ENCODE measurements at regions not wholly inside any gene's neighbourhood (a gene's known extent, or its start where the extent isn't known, plus 50 kb on each side); places are given as distances from the start of the nearest gene placed in this dataset.

DNA sequence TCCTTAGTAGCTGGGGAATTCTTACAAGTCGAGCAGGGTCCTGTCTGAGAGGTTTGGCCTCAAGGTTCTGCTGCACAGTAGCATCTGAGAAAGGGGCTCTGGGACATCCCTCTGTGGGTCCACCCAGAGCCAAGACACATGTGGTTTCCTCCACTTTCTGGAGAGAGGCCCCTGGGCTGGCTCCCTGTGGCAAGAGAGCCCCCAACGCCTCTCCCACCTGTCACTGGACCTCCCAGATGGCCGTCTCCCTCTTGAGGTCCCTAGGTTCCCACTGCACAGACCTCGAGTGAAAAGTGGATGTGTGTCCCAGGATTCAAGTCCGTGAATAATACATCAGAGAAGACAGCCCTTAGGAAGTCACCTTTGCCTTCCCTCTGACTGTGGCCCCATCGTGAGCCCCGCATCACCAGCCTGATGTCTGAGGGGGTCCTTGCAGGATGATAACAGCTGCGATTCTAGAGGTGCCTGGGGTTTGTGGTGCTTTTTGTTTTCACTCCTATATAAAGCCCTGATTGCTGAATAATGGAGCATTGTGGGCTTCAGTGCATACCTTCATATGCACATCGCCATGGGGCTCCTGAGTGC is 319.0 kb downstream of the GLRX3 start:
- TF ChIP-seq, protein P1, sequence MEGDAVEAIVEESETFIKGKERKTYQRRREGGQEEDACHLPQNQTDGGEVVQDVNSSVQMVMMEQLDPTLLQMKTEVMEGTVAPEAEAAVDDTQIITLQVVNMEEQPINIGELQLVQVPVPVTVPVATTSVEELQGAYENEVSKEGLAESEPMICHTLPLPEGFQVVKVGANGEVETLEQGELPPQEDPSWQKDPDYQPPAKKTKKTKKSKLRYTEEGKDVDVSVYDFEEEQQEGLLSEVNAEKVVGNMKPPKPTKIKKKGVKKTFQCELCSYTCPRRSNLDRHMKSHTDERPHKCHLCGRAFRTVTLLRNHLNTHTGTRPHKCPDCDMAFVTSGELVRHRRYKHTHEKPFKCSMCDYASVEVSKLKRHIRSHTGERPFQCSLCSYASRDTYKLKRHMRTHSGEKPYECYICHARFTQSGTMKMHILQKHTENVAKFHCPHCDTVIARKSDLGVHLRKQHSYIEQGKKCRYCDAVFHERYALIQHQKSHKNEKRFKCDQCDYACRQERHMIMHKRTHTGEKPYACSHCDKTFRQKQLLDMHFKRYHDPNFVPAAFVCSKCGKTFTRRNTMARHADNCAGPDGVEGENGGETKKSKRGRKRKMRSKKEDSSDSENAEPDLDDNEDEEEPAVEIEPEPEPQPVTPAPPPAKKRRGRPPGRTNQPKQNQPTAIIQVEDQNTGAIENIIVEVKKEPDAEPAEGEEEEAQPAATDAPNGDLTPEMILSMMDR (conservative IDR thresholded peaks at IDR 0.05; ENCODE audit: low read depth, low read length) = no peak
- TF ChIP-seq POLR2A (IDR thresholded peaks at IDR 0.05; ENCODE audit: low read depth, low read length) (no peak), SMC3 (IDR thresholded peaks at IDR 0.05; ENCODE audit: low read depth, low read length) (no peak), MXI1 (IDR thresholded peaks at IDR 0.05; ENCODE audit: borderline replicate concordance, low read depth, low read length) (no peak), BHLHE40 (IDR thresholded peaks at IDR 0.05; ENCODE audit: low read depth, low read length) (no peak), RFX5 (IDR thresholded peaks at IDR 0.05; ENCODE audit: low read depth, low read length) (no peak), RCOR1 (IDR thresholded peaks at IDR 0.05; ENCODE audit: insufficient replicate concordance, low read length) (no peak), MAZ (IDR thresholded peaks at IDR 0.05; ENCODE audit: borderline replicate concordance, low read depth, low read length) (no peak), CHD1 (IDR thresholded peaks at IDR 0.05; ENCODE audit: low read depth, low read length) (no peak)
